ENCODE measurements at regions not wholly inside any gene's neighbourhood (a gene's known extent, or its start where the extent isn't known, plus 50 kb on each side); places are given as distances from the start of the nearest gene placed in this dataset.

- TF ChIP-seq CTCF (IDR thresholded peaks at IDR 0.05; ENCODE audit: low read length) (no peak), EZH2 (optimal IDR thresholded peaks at IDR 0.05; ENCODE audit: low read depth, low read length) (no peak)
Observed at GRCh38 chr13:26480246-26480855, 77.1 kb upstream of the WASF3 start.

Data from MM.1S (cell line).